GM10266 (cell line): ENCODE measurements at regions not wholly inside any gene's neighbourhood (a gene's known extent, or its start where the extent isn't known, plus 50 kb on each side); places are given as distances from the start of the nearest gene placed in this dataset.

ENCODE experiments used
- DNase-seq: peaks from one replicate; pipeline ENCODE4 v3.0.0; 2012; ENCODE audit errors: extremely low spot score
- CTCF ChIP-seq: IDR thresholded peaks from 2 replicates; pipeline ENCODE4 v1.5.1; 2012; ENCODE audit warnings: mild to moderate bottlenecking, low read depth; ENCODE audit not compliant: control insufficient read depth, insufficient read depth; ENCODE audit errors: missing control alignments

- no peak for DNase-seq
- no peak for TF ChIP-seq CTCF
Observed at GRCh38 chr4:164412246-164412645, 341.7 kb upstream of the SMIM31 start.

- TF ChIP-seq CTCF: no peak
- DNase-seq: no peak
Observed at GRCh38 chr4:164413743-164414142, 340.2 kb upstream of the SMIM31 start.

GRCh38 chr4:164423819-164424218 is 330.1 kb upstream of the SMIM31 start:
- no peak for TF ChIP-seq CTCF
- no peak for DNase-seq

GRCh38 chr4:164424846-164425245 is 329.1 kb upstream of the SMIM31 start:
- no peak for TF ChIP-seq CTCF
- DNase-seq: no peak

- DNase-seq: no peak
- TF ChIP-seq CTCF: no peak
Observed at GRCh38 chr4:164428561-164428960, 325.4 kb upstream of the SMIM31 start.

GRCh38 chr4:164438321-164438720 is 315.6 kb upstream of the SMIM31 start:
- DNase-seq: no peak
- no peak for TF ChIP-seq CTCF

- no peak for TF ChIP-seq CTCF
- no peak for DNase-seq
Observed at GRCh38 chr4:164439037-164439436, 314.9 kb upstream of the SMIM31 start.

GRCh38 chr4:164440199-164440598 is 313.7 kb upstream of the SMIM31 start:
- DNase-seq: no peak
- TF ChIP-seq CTCF: no peak
